GM12878 (cell line): ENCODE measurements at regions not wholly inside any gene's neighbourhood (a gene's known extent, or its start where the extent isn't known, plus 50 kb on each side); places are given as distances from the start of the nearest gene placed in this dataset.

Experiments
- ATAC-seq: fragments of 200-7000 bp; cut with Tn5 transposase; 3 replicates; pipeline ENCODE4 v1.9.1; 2020; ENCODE audit warnings: mild to moderate bottlenecking, moderate library complexity
- BruUV-seq: library from RNA; stranded (reverse); fragments of 400-500 nt; replicated peaks from 2 replicates; lab custom pipeline; 2021; lab: Mats Ljungman, UMichigan
- CTCF ChIA-PET: fragments of 300-600 bp; sonication (Branson Sonifier 250); formaldehyde crosslinking; extraction: SDS; loops from one replicate; lab custom pipeline; 2021; ENCODE audit warnings: inconsistent platforms; lab: Yijun Ruan, JAX
- POLR2A ChIA-PET: fragments of 350-600 bp; formaldehyde crosslinking; extraction: SDS; loops from one replicate; lab custom pipeline; 2021; ENCODE audit warnings: inconsistent platforms; lab: Charles Lee
- RAD21 ChIA-PET: fragments of 300-600 bp; sonication (Branson Sonifier 250); formaldehyde crosslinking; loops from one replicate; lab custom pipeline; 2023; ENCODE audit warnings: antibody characterized with exemption; ENCODE audit not compliant: unreplicated experiment; lab: Charles Lee
- SMC1A ChIA-PET: fragments of 300-600 bp; sonication (Branson Sonifier 250); formaldehyde crosslinking; loops from one replicate; lab custom pipeline; 2023; ENCODE audit not compliant: unreplicated experiment, uncharacterized antibody; lab: Charles Lee
- DNase-seq: peaks from one replicate; pipeline ENCODE4 v3.0.0-alpha.2; 2011; ENCODE audit warnings: low read depth, low spot score
- FAIRE-seq: peaks from 3 replicates; lab custom pipeline; 2011; peaks lifted over from hg19 to GRCh38; lab: Jason Lieb, UNC
- H2AFZ ChIP-seq: 2 replicates; pipeline ENCODE4 v1.6.0; 2011; ENCODE audit warnings: low read depth, low read length, control low read depth; ENCODE audit not compliant: control insufficient read depth
- H3K27ac ChIP-seq: 2 replicates; pipeline ENCODE4 v1.5.1; 2011; ENCODE audit warnings: control low read depth; ENCODE audit not compliant: control insufficient read depth, insufficient read depth
- H3K27me3 ChIP-seq, 2 experiments: replicated peaks in 1 of 2; 2 replicates each; pipeline versions ENCODE4 v1.6.0 to v1.6.1; 2011; ENCODE audit warnings: low read length in 1 of 2; ENCODE audit not compliant: control insufficient read depth in 2 of 2, insufficient read depth in 2 of 2
- H3K36me3 ChIP-seq, 2 experiments: 2 replicates each; pipeline ENCODE4 v1.5.1; 2011; ENCODE audit warnings: low read length in 1 of 2; ENCODE audit not compliant: control insufficient read depth in 2 of 2, insufficient read depth in 2 of 2
- H3K4me1 ChIP-seq: 2 replicates; pipeline ENCODE4 v1.6.1; 2011; ENCODE audit warnings: mild to moderate bottlenecking, low read length, moderate library complexity, mixed read lengths; ENCODE audit not compliant: control insufficient read depth, insufficient read depth
- H3K4me2 ChIP-seq: 2 replicates; pipeline ENCODE4 v1.6.0; 2011; ENCODE audit warnings: control low read depth; ENCODE audit not compliant: control insufficient read depth, insufficient read depth
- H3K4me3 ChIP-seq: fragments of 200-600 bp; sonication (generic); 2 replicates; pipeline ENCODE4 v1.5.1; 2016
- H3K79me2 ChIP-seq: 2 replicates; pipeline ENCODE4 v1.6.0; 2011; ENCODE audit warnings: low read length; ENCODE audit not compliant: control insufficient read depth, insufficient read depth
- H3K9ac ChIP-seq: 2 replicates; pipeline ENCODE4 v1.8.0; 2011; ENCODE audit warnings: low read length, control low read depth, mixed read lengths; ENCODE audit not compliant: control insufficient read depth, insufficient read depth
- H3K9me3 ChIP-seq: replicated peaks from 3 replicates; pipeline ENCODE4 v1.5.1; 2011; ENCODE audit warnings: mild to moderate bottlenecking, low read length; ENCODE audit not compliant: control insufficient read depth, insufficient read depth
- H4K20me1 ChIP-seq: 2 replicates; pipeline ENCODE4 v1.6.0; 2011; ENCODE audit not compliant: control insufficient read depth, insufficient read depth
- ATF3 ChIP-seq: IDR thresholded peaks from 2 replicates; pipeline ENCODE4 v1.6.1; 2011; ENCODE audit warnings: low read depth, mild to moderate bottlenecking, low read length, moderate library complexity, borderline replicate concordance; ENCODE audit errors: extremely low read depth
- BACH1 ChIP-seq: fragments of 450-650 bp; IDR thresholded peaks from 2 replicates; pipeline ENCODE4 v1.6.1; 2017; ENCODE audit warnings: mild to moderate bottlenecking, borderline replicate concordance
- BRCA1 ChIP-seq: IDR thresholded peaks from 2 replicates; pipeline ENCODE4 v1.6.1; 2011; ENCODE audit warnings: low read depth, low read length, improper control_type of control experiment
- CEBPZ ChIP-seq: fragments of 150-350 bp; IDR thresholded peaks from 2 replicates; pipeline ENCODE4 v1.6.1; 2016; ENCODE audit warnings: low read depth, low read length
- IKZF1 ChIP-seq: fragments of 450-650 bp; conservative IDR thresholded peaks from 2 replicates; pipeline ENCODE4 v1.6.1; 2017; ENCODE audit warnings: antibody characterized with exemption, mild to moderate bottlenecking
- MTA2 ChIP-seq: fragments of 450-650 bp; IDR thresholded peaks from 2 replicates; pipeline ENCODE4 v1.6.1; 2016; ENCODE audit warnings: low read depth, mild to moderate bottlenecking, moderate library complexity
- NRF1 ChIP-seq: conservative IDR thresholded peaks from 2 replicates; pipeline ENCODE4 v1.6.1; 2011; ENCODE audit warnings: mild to moderate bottlenecking, low read depth, low read length, improper control_type of control experiment
- PRDM15 ChIP-seq: fragments of 450-650 bp; formaldehyde crosslinking; IDR thresholded peaks from 2 replicates; pipeline ENCODE4 v1.4.0; 2020; ENCODE audit warnings: mild to moderate bottlenecking, moderate library complexity
- TARDBP ChIP-seq: IDR thresholded peaks from 2 replicates; pipeline ENCODE4 v1.6.1; 2016; ENCODE audit warnings: borderline replicate concordance
- TCF3 ChIP-seq: IDR thresholded peaks from 2 replicates; pipeline ENCODE4 v1.6.1; 2012; ENCODE audit warnings: low read depth, mild to moderate bottlenecking, low read length, borderline replicate concordance; ENCODE audit not compliant: insufficient read depth
- WRNIP1 ChIP-seq: IDR thresholded peaks from 2 replicates; pipeline ENCODE4 v1.6.1; 2011; ENCODE audit warnings: low read depth, low read length, improper control_type of control experiment, borderline replicate concordance
- WGBS: methylation state at CpG from one replicate; pipeline ENCODE4 v1.1.6; 2016; ENCODE audit warnings: low lambda C conversion rate; ENCODE audit not compliant: insufficient replicate concordance, insufficient coverage; ENCODE audit errors: missing lambda C conversion rate; 5-methylcytosine and 5-hydroxymethylcytosine counted together
- in situ Hi-C: fragments of 300-500 bp; cut with MboI; formaldehyde crosslinking; loops from 9 replicates; pipeline ENCODE4 v1.14.3; 2018; ENCODE audit warnings: mixed read lengths
- intact Hi-C: fragments of 100-400 bp; cut with micrococcal nuclease; formaldehyde crosslinking; loops from one replicate; pipeline ENCODE4 v1.14.2; 2022; ENCODE audit not compliant: unreplicated experiment

- SMC1A ChIA-PET, result no interaction called here
- Histone ChIP-seq H4K20me1 (no peaks in the 10 kb centered on the region), H3K4me1 (no peaks in the 10 kb centered on the region), H3K27me3 (no peaks in the 10 kb centered on the region), H3K9me3 (no peaks in the 10 kb centered on the region), H3K79me2 (no peaks in the 10 kb centered on the region), H3K4me2 (no peak overlapping the region), H3K27ac (no peak overlapping the region), H3K9ac (no peak overlapping the region), H3K4me3 (no peak overlapping the region), H2AFZ (no peak overlapping the region), H3K36me3 (no peaks in the 10 kb centered on the region)
- CTCF ChIA-PET, result interaction anchor here (1.4 kb wide), 1 partner anchor 10 kb away, joined by 4 read pairs; no protein-coding TSS in a partner anchor
- no TSS peak for BruUV-seq
- WGBS, result 59% methylated on average over 3 of the region's 3 CpGs
- intact Hi-C loops, result no loop called here
- in situ Hi-C loops, result no loop called here
- POLR2A ChIA-PET, result no interaction called here
- FAIRE-seq (no peak), ATAC-seq (no peak), DNase-seq (no peak)
- no peak for TF ChIP-seq BACH1
- TF ChIP-seq CEBPZ, result no peak
- TF ChIP-seq TARDBP, result no peak
- no peak for TF ChIP-seq MTA2
- TF ChIP-seq ATF3, result no peak
- TF ChIP-seq PRDM15 (CRISPR knock-in tag), result no peak
- no peak for TF ChIP-seq BRCA1
- no peak for TF ChIP-seq WRNIP1
- no peak for TF ChIP-seq IKZF1
- TF ChIP-seq TCF3, result no peak
- no peak for TF ChIP-seq NRF1
- RAD21 ChIA-PET, result no interaction called here
Observed at GRCh38 chr6:10019851-10020250, 395.0 kb downstream of the TFAP2A start.
